Endothelial cell of umbilical vein (primary cell): ENCODE measurements at regions not wholly inside any gene's neighbourhood (a gene's known extent, or its start where the extent isn't known, plus 50 kb on each side); places are given as distances from the start of the nearest gene placed in this dataset.

Experiments used
- BruUV-seq: library from RNA; stranded (reverse); fragments of 400-500 nt; replicated peaks from 2 replicates; lab custom pipeline; 2021; lab: Mats Ljungman, UMichigan
- CTCF ChIA-PET: fragments of 300-600, 350-600 bp; sonication (Branson Sonifier 250); formaldehyde crosslinking; loops from one replicate; lab custom pipeline; 2021; ENCODE audit warnings: antibody characterized with exemption, inconsistent platforms; lab: Charles Lee
- POLR2A ChIA-PET: fragments of 300-600, 350-600 bp; sonication (Branson Sonifier 250); formaldehyde crosslinking; loops from one replicate; lab custom pipeline; 2021; ENCODE audit warnings: antibody characterized with exemption, inconsistent platforms; lab: Charles Lee
- DNase-seq: peaks from one replicate; pipeline ENCODE4 v3.0.0-alpha.2; 2011; ENCODE audit warnings: low read depth, low spot score
- FAIRE-seq: peaks from 2 replicates; lab custom pipeline; 2011; peaks lifted over from hg19 to GRCh38; lab: Jason Lieb, UNC
- H2AFZ ChIP-seq: 2 replicates; pipeline ENCODE4 v1.6.0; 2012; ENCODE audit warnings: low read depth, low read length, control low read depth, inconsistent platforms
- H3K27ac ChIP-seq: 2 replicates; pipeline ENCODE4 v1.5.1; 2011; ENCODE audit warnings: low read depth, mild to moderate bottlenecking, control low read depth, low read length, moderate library complexity; ENCODE audit not compliant: insufficient read depth
- H3K27me3 ChIP-seq, 2 experiments: 2 replicates each; pipeline versions ENCODE4 v1.6.0 to v1.6.1; 2011; ENCODE audit warnings: low read length in 2 of 2, mixed read lengths in 1 of 2; ENCODE audit not compliant: control insufficient read depth in 2 of 2, insufficient read depth in 2 of 2
- H3K36me3 ChIP-seq, 2 experiments: 2 replicates in 1 of 2; 3 replicates in 1 of 2; pipeline ENCODE4 v1.5.1; 2011; ENCODE audit warnings: low read length in 2 of 2, mild to moderate bottlenecking in 1 of 2, moderate library complexity in 1 of 2; ENCODE audit not compliant: control insufficient read depth in 2 of 2, insufficient read depth in 2 of 2; ENCODE audit errors: extremely low read depth in 1 of 2
- H3K4me1 ChIP-seq: 3 replicates; pipeline ENCODE4 v1.5.1; 2011; ENCODE audit warnings: mild to moderate bottlenecking, low read length; ENCODE audit not compliant: control insufficient read depth, insufficient read depth; ENCODE audit errors: extremely low read depth
- H3K4me2 ChIP-seq: 2 replicates; pipeline ENCODE4 v1.6.1; 2011; ENCODE audit warnings: low read length, control low read depth, mixed read lengths; ENCODE audit not compliant: insufficient read depth
- H3K4me3 ChIP-seq, 3 experiments: fragments of 200-600 bp in 1 of 3; sonication (generic), shearing (Covaris generic) in 1 of 3; replicated peaks in 1 of 3; 2 replicates each; pipeline ENCODE4 v1.5.1; 2011 to 2016; ENCODE audit warnings: control low read depth in 3 of 3, low read length in 3 of 3, mild to moderate bottlenecking in 2 of 3, inconsistent platforms in 1 of 3, low read depth in 1 of 3, moderate library complexity in 1 of 3; ENCODE audit not compliant: insufficient read depth in 1 of 3
- H3K79me2 ChIP-seq: 2 replicates; pipeline ENCODE4 v1.6.0; 2012; ENCODE audit warnings: low read length, inconsistent platforms; ENCODE audit not compliant: control insufficient read depth, insufficient read depth
- H3K9ac ChIP-seq: replicated peaks from 2 replicates; pipeline ENCODE3; 2011; ENCODE audit warnings: low read length, control low read depth; ENCODE audit not compliant: insufficient read depth; ENCODE audit errors: extremely low read depth
- H3K9me1 ChIP-seq: replicated peaks from 3 replicates; pipeline ENCODE4 v1.6.0; 2011; ENCODE audit warnings: mild to moderate bottlenecking, low read length; ENCODE audit not compliant: control insufficient read depth, insufficient read depth; ENCODE audit errors: extremely low read depth
- H3K9me3 ChIP-seq: replicated peaks from 2 replicates; pipeline ENCODE4 v1.5.1; 2012; ENCODE audit warnings: low read length, inconsistent platforms; ENCODE audit not compliant: control insufficient read depth, insufficient read depth
- H4K20me1 ChIP-seq: replicated peaks from 2 replicates; pipeline ENCODE3; 2011; ENCODE audit warnings: mild to moderate bottlenecking, low read length; ENCODE audit not compliant: control insufficient read depth, insufficient read depth; ENCODE audit errors: extremely low read depth
- EZH2 ChIP-seq: IDR thresholded peaks from 2 replicates; pipeline ENCODE4 v1.6.1; 2012; ENCODE audit warnings: borderline replicate concordance, low read depth, mild to moderate bottlenecking, moderate library complexity, low read length, inconsistent platforms; ENCODE audit not compliant: severe bottlenecking
- FOS ChIP-seq: IDR thresholded peaks from 2 replicates; pipeline ENCODE4 v1.6.1; 2011; ENCODE audit warnings: mild to moderate bottlenecking, low read length, moderate library complexity, borderline replicate concordance; ENCODE audit not compliant: insufficient read depth
- GATA2 ChIP-seq: IDR thresholded peaks from 2 replicates; pipeline ENCODE4 v1.7.0; 2011; ENCODE audit warnings: low read depth, mild to moderate bottlenecking, moderate library complexity, mixed read lengths, low read length; ENCODE audit not compliant: insufficient read length, insufficient read depth
- JUN ChIP-seq: IDR thresholded peaks from 2 replicates; pipeline ENCODE4 v1.6.1; 2011; ENCODE audit warnings: borderline replicate concordance, low read depth; ENCODE audit not compliant: insufficient read length, insufficient read depth
- MAX ChIP-seq: IDR thresholded peaks from 2 replicates; pipeline ENCODE4 v1.6.1; 2011; ENCODE audit not compliant: insufficient read depth, insufficient read length
- MYC ChIP-seq: IDR thresholded peaks from one replicate; pipeline ENCODE4 v1.6.1; 2011; ENCODE audit warnings: mild to moderate bottlenecking, low read depth, low read length
- POLR2A ChIP-seq: IDR thresholded peaks from 2 replicates; pipeline ENCODE4 v1.6.1; 2012; ENCODE audit warnings: low read depth, mild to moderate bottlenecking, control low read depth, low read length
- POLR2AphosphoS5 ChIP-seq: IDR thresholded peaks from 2 replicates; pipeline ENCODE4 v1.6.1; 2012; ENCODE audit warnings: low read depth, mild to moderate bottlenecking, control low read depth, low read length, moderate library complexity; ENCODE audit not compliant: insufficient read depth
- dilution Hi-C: fragments of 300-500 bp; cut with MboI; formaldehyde crosslinking; loops from one replicate; pipeline ENCODE4 v1.15.0; 2019; ENCODE audit warnings: low sequenced_read_pairs; ENCODE audit not compliant: extremely low pct_ligation_motif_present
- intact Hi-C: fragments of 100-400 bp; cut with micrococcal nuclease; formaldehyde crosslinking; loops from one replicate; pipeline ENCODE4 v1.10.0; 2022
- TF ChIP-seq, protein P1 (sequence below), 2 donors: IDR thresholded peaks; 1 replicate in 1 of 2; 2 replicates in 1 of 2; pipeline ENCODE4 v1.5.1; 2011; ENCODE audit warnings: low read length in 2 of 2, mild to moderate bottlenecking in 2 of 2, moderate library complexity in 2 of 2, control low read depth in 1 of 2, inconsistent platforms in 1 of 2, low read depth in 1 of 2; ENCODE audit not compliant: insufficient read depth in 1 of 2; ENCODE audit errors: extremely low read depth in 1 of 2

DNA sequence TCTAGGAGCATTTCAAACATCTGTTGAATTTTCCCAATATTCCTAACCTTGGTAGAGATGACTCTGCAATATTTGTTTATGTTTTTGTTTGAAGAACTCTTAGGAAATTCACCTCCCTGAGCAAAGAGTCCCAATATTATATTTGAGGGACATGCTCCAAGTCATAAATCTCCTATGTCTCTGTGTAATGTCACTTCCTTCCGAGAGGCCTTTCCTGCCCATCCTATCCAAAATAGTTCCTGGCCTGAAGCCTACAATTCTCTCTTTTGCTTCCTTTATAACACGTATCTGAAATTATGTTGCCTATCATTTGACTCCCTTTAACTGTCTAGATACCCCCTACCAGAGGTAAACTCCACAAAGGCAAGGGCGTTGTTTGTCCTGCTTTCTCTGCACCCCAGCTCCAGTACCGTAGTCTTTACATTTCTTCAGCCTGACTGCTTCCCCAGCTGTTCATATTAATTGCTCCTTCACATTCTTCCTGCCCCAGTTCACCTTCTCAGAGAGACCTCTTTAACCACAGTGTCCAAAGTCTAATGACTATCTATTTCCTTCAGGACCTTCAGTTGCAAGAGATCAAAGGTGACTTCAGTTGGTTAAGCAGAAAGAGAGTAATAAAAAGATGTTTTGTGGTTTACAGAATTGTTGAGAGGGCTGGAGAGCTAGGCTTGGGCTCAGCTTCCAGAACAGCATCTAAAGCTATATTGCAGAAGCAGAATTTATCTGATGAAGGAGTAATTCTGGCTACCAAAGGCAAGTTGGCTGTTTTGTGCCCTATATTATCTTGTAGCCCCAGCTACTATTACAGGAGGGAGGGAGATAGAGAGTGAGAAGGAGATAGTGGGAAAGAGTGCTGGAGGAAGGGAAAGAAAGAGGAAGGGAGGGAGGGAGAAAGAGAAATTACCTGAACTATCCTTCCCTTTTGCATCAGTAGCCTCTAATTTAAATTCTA is 109.3 kb upstream of the TMEM161B start:
- H2AFZ ChIP-seq = no peak overlapping the region
- H3K9me1 ChIP-seq = no peaks in the 10 kb centered on the region
- ChIA-PET POLR2A (no interaction called here), CTCF (no interaction called here)
- no peak overlapping the region for H3K9ac ChIP-seq
- FAIRE-seq (no peak), DNase-seq (no peak)
- H3K4me3 ChIP-seq = no peak overlapping the region
- dilution Hi-C loops (no loop called here), intact Hi-C loops (no loop called here)
- TF ChIP-seq JUN = no peak
- TF ChIP-seq MYC = no peak
- no peak for TF ChIP-seq GATA2
- no peak for TF ChIP-seq POLR2A
- TF ChIP-seq, protein P1, sequence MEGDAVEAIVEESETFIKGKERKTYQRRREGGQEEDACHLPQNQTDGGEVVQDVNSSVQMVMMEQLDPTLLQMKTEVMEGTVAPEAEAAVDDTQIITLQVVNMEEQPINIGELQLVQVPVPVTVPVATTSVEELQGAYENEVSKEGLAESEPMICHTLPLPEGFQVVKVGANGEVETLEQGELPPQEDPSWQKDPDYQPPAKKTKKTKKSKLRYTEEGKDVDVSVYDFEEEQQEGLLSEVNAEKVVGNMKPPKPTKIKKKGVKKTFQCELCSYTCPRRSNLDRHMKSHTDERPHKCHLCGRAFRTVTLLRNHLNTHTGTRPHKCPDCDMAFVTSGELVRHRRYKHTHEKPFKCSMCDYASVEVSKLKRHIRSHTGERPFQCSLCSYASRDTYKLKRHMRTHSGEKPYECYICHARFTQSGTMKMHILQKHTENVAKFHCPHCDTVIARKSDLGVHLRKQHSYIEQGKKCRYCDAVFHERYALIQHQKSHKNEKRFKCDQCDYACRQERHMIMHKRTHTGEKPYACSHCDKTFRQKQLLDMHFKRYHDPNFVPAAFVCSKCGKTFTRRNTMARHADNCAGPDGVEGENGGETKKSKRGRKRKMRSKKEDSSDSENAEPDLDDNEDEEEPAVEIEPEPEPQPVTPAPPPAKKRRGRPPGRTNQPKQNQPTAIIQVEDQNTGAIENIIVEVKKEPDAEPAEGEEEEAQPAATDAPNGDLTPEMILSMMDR (IDR thresholded peaks at IDR 0.05; ENCODE audit: extremely low read depth in 1 of 2, insufficient read depth in 1 of 2, low read depth in 1 of 2, low read length in 2 of 2) = no peak
- no peak for TF ChIP-seq EZH2
- no peak for TF ChIP-seq POLR2AphosphoS5
- no peak for TF ChIP-seq MAX
- no peak for TF ChIP-seq FOS
- H3K27ac ChIP-seq = no peak overlapping the region
- no peak overlapping the region for H3K4me2 ChIP-seq
- no peaks in the 10 kb centered on the region for H3K36me3 ChIP-seq
- BruUV-seq = no TSS peak
- no peaks in the 10 kb centered on the region for H3K4me1 ChIP-seq
- H4K20me1 ChIP-seq = no peaks in the 10 kb centered on the region
- H3K27me3 ChIP-seq = no peaks in the 10 kb centered on the region
- H3K79me2 ChIP-seq = no peaks in the 10 kb centered on the region
- H3K9me3 ChIP-seq = no peaks in the 10 kb centered on the region
